GM21723 (cell line): ENCODE measurements at regions not wholly inside any gene's neighbourhood (a gene's known extent, or its start where the extent isn't known, plus 50 kb on each side); places are given as distances from the start of the nearest gene placed in this dataset.
A peak's percentile ranks its signal among the peaks of the same experiment; 100 is the strongest.
"Not testable (repeated sequence)": the region's sequence is repeated elsewhere in the genome, so short reads cannot be mapped to it uniquely, and the experiment has no call there.

Experiments used
- ATAC-seq: cut with Tn5 transposase; IDR thresholded peaks from one replicate; pipeline ENCODE4 v1.9.1; 2021; ENCODE audit warnings: mild to moderate bottlenecking, moderate library complexity; ENCODE audit not compliant: unreplicated experiment

GRCh38 chr2:210954386-210954907 lies 398.0 kb downstream of the CPS1 start:
- no peak for ATAC-seq

- no peak for ATAC-seq
Observed at GRCh38 chr2:210955591-210955990, 399.2 kb downstream of the CPS1 start.

GRCh38 chr2:210956101-210956500 lies 399.7 kb downstream of the CPS1 start:
- ATAC-seq: no peak

GRCh38 chr2:210961249-210961648 lies 404.9 kb downstream of the CPS1 start:
- ATAC-seq: no peak

GRCh38 chr2:210963386-210963785 lies 407.0 kb downstream of the CPS1 start:
- ATAC-seq: no peak

GRCh38 chr2:210964141-210964764 lies 407.9 kb downstream of the CPS1 start:
- no peak for ATAC-seq

GRCh38 chr2:210965472-210965871 lies 409.1 kb downstream of the CPS1 start:
- no peak for ATAC-seq

GRCh38 chr2:210966330-210966729 lies 409.9 kb downstream of the CPS1 start:
- no peak for ATAC-seq

- ATAC-seq: no peak
Observed at GRCh38 chr2:210971431-210971830, 415.0 kb downstream of the CPS1 start.

GRCh38 chr2:210986806-210987205 lies 430.4 kb downstream of the CPS1 start:
- ATAC-seq: not testable (repeated sequence)

- ATAC-seq: no peak
Observed at GRCh38 chr2:210991107-210991506, 434.7 kb downstream of the CPS1 start.

- ATAC-seq: no peak
Observed at GRCh38 chr2:210994104-210994503, 437.7 kb downstream of the CPS1 start.

- ATAC-seq: no peak
Observed at GRCh38 chr2:210997373-210997772, 441.0 kb downstream of the CPS1 start.

- no peak for ATAC-seq
Observed at GRCh38 chr2:210998334-210998733, 441.9 kb downstream of the CPS1 start.

- no peak for ATAC-seq
Observed at GRCh38 chr2:211014376-211014775, 458.0 kb downstream of the CPS1 start.

GRCh38 chr2:211014906-211015305 lies 458.5 kb downstream of the CPS1 start:
- no peak for ATAC-seq

GRCh38 chr2:211025089-211025488 lies 468.7 kb downstream of the CPS1 start:
- ATAC-seq: not testable (repeated sequence)

GRCh38 chr2:211026109-211026508 lies 469.7 kb downstream of the CPS1 start:
- ATAC-seq: no peak

- ATAC-seq: no peak
Observed at GRCh38 chr2:211027976-211028375, 471.6 kb downstream of the CPS1 start.

GRCh38 chr2:211033765-211034164 lies 477.4 kb downstream of the CPS1 start:
- ATAC-seq: no peak

- ATAC-seq: peak; percentile 63
Observed at GRCh38 chr2:211035548-211036185, 479.3 kb downstream of the CPS1 start.

GRCh38 chr2:211045025-211045424 lies 488.6 kb downstream of the CPS1 start:
- ATAC-seq: no peak
